ENCODE measurements at regions not wholly inside any gene's neighbourhood (a gene's known extent, or its start where the extent isn't known, plus 50 kb on each side); places are given as distances from the start of the nearest gene placed in this dataset.

DNA sequence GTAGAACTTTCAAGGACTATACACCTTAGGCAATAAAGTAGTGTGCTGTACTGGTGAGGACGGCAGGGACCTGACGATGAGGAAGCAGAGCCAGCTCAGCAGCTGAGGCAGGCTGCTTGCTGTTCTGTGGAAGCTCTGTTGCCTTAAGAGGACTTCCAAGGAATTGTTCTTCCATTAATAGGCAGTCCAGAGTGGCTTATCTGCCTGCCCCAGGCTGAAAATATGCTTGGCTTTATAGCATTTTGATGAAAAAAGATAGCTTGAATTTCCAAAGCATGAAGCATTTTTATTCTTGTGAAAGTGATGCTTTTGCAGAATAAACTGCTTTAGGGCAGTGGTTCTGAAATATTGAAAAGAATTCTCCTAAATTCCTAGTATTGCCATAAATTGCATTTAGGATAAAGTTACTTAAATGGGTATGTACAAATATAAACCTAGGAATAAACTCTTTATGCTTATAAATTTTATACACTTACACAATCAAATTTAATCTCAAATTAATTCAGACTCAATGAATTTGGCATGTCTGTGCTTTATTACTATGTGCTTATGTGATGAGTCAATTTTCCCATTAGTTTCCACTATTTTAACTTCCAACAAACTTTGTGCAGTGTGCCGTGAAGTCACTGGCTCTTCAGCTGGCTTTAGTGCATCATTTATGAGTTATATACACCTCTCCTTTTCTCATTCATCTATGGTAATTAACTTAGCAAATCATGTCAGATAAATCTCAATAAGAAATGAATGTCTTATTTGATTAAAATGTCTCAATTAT lies 231.0 kb upstream of the RASGRP1 start:
- TF ChIP-seq EP300 (conservative IDR thresholded peaks at IDR 0.05; ENCODE audit: poor library complexity, severe bottlenecking): no peak
- TF ChIP-seq, protein P1, sequence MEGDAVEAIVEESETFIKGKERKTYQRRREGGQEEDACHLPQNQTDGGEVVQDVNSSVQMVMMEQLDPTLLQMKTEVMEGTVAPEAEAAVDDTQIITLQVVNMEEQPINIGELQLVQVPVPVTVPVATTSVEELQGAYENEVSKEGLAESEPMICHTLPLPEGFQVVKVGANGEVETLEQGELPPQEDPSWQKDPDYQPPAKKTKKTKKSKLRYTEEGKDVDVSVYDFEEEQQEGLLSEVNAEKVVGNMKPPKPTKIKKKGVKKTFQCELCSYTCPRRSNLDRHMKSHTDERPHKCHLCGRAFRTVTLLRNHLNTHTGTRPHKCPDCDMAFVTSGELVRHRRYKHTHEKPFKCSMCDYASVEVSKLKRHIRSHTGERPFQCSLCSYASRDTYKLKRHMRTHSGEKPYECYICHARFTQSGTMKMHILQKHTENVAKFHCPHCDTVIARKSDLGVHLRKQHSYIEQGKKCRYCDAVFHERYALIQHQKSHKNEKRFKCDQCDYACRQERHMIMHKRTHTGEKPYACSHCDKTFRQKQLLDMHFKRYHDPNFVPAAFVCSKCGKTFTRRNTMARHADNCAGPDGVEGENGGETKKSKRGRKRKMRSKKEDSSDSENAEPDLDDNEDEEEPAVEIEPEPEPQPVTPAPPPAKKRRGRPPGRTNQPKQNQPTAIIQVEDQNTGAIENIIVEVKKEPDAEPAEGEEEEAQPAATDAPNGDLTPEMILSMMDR (IDR thresholded peaks at IDR 0.05; ENCODE audit: poor library complexity, severe bottlenecking): no peak
- TF ChIP-seq TAF1 (IDR thresholded peaks at IDR 0.05; ENCODE audit: low read depth): no peak
- no peak for TF ChIP-seq SMC3 (conservative IDR thresholded peaks at IDR 0.05; ENCODE audit: poor library complexity)
- TF ChIP-seq POLR2AphosphoS5 (IDR thresholded peaks at IDR 0.05): no peak
- no peak for TF ChIP-seq RAD21 (conservative IDR thresholded peaks at IDR 0.05)
